K562 (cell line): ENCODE measurements at regions not wholly inside any gene's neighbourhood (a gene's known extent, or its start where the extent isn't known, plus 50 kb on each side); places are given as distances from the start of the nearest gene placed in this dataset.

Experiments used
- BRCA1 ChIP-seq, 2 experiments: fragments of 450-650 bp in 1 of 2; sonication (generic) in 1 of 2; formaldehyde crosslinking in 1 of 2; IDR thresholded peaks; 2 replicates each; pipeline versions ENCODE4 v1.5.0 to v1.6.1; 2017 to 2020; ENCODE audit warnings: mild to moderate bottlenecking in 1 of 2, missing genetic modification reagents in 1 of 2
- CTCF ChIP-seq, 3 experiments: IDR thresholded peaks in 2 of 3; conservative IDR thresholded peaks in 1 of 3; 2 replicates each; pipeline ENCODE4 v1.5.1; 2011 to 2012; ENCODE audit warnings: low read length in 3 of 3, mild to moderate bottlenecking in 3 of 3, control low read depth in 2 of 3, improper control_type of control experiment in 1 of 3, inconsistent platforms in 1 of 3, low read depth in 1 of 3, mixed read lengths in 1 of 3, moderate library complexity in 1 of 3; ENCODE audit not compliant: insufficient read depth in 2 of 3
- EP300 ChIP-seq: IDR thresholded peaks from 2 replicates; pipeline ENCODE4 v1.6.1; 2012; ENCODE audit warnings: low read length, improper control_type of control experiment
- JUND ChIP-seq, 2 experiments: IDR thresholded peaks; 2 replicates in 1 of 2; 3 replicates in 1 of 2; pipeline ENCODE4 v1.6.1; 2011; ENCODE audit warnings: borderline replicate concordance in 2 of 2, low read depth in 2 of 2, low read length in 2 of 2, improper control_type of control experiment in 1 of 2, missing biosample characterization in 1 of 2, missing genetic modification characterization in 1 of 2, missing genetic modification reagents in 1 of 2
- MXD1 ChIP-seq: fragments of 250-450 bp; sonication (Bioruptor Pico); IDR thresholded peaks from 2 replicates; pipeline ENCODE4 v1.8.0; 2021; ENCODE audit warnings: borderline replicate concordance, mild to moderate bottlenecking, moderate library complexity; ENCODE audit not compliant: poor library complexity, severe bottlenecking
- POLR2A ChIP-seq: fragments of 450-650 bp; conservative IDR thresholded peaks from 2 replicates; pipeline ENCODE4 v1.6.1; 2016
- POU5F1 ChIP-seq: fragments of 150-350 bp; IDR thresholded peaks from 2 replicates; pipeline ENCODE4 v1.6.1; 2014; ENCODE audit warnings: borderline replicate concordance, low read length, low read depth, mild to moderate bottlenecking; ENCODE audit not compliant: partially characterized antibody
- PREB ChIP-seq: sonication (generic); formaldehyde crosslinking; IDR thresholded peaks from 2 replicates; pipeline ENCODE4 v1.8.1; 2023; ENCODE audit warnings: mild to moderate bottlenecking, missing genetic modification reagents
- RNF219 ChIP-seq: fragments of 250-450 bp; sonication (Bioruptor Pico); IDR thresholded peaks from 2 replicates; pipeline ENCODE4 v1.5.0; 2022; ENCODE audit warnings: mild to moderate bottlenecking
- ZBTB49 ChIP-seq: sonication (generic); formaldehyde crosslinking; IDR thresholded peaks from 2 replicates; pipeline ENCODE4 v1.8.0; 2022; ENCODE audit warnings: missing genetic modification reagents, mild to moderate bottlenecking, borderline replicate concordance

- no peak for TF ChIP-seq RNF219 (CRISPR knock-in tag)
- no peak for TF ChIP-seq BRCA1 (IDR thresholded peaks at IDR 0.05)
- no peak for TF ChIP-seq BRCA1 (CRISPR knock-in tag; IDR thresholded peaks at IDR 0.05)
- TF ChIP-seq MXD1 (CRISPR knock-in tag): no peak
- no peak for TF ChIP-seq ZBTB49 (CRISPR knock-in tag)
- no peak for TF ChIP-seq CTCF (IDR thresholded peaks at IDR 0.05 in 2 of 3, conservative IDR thresholded peaks at IDR 0.05 in 1 of 3; ENCODE audit: insufficient read depth in 2 of 3, low read depth in 1 of 3, low read length in 3 of 3)
- TF ChIP-seq PREB (CRISPR knock-in tag): no peak
- no peak for TF ChIP-seq POU5F1
- TF ChIP-seq POLR2A: no peak
- TF ChIP-seq JUND (IDR thresholded peaks at IDR 0.05; ENCODE audit: borderline replicate concordance, low read depth, low read length): no peak
- TF ChIP-seq JUND (tag; IDR thresholded peaks at IDR 0.05; ENCODE audit: borderline replicate concordance, low read depth, low read length): no peak
- no peak for TF ChIP-seq EP300
These were observed 281.9 kb upstream of the MTPN start for GRCh38 chr7:136259074-136259473.
